Mesenchymal stem cell (in vitro differentiated cells and primary cell): ENCODE measurements at regions not wholly inside any gene's neighbourhood (a gene's known extent, or its start where the extent isn't known, plus 50 kb on each side); places are given as distances from the start of the nearest gene placed in this dataset.

Experiments
- DNase-seq: peaks from one replicate; pipeline ENCODE4 v3.0.0-alpha.2; 2013
- H2AFZ ChIP-seq: one replicate; pipeline ENCODE4 v1.6.1; 2013; ENCODE audit warnings: low read depth, mild to moderate bottlenecking, control low read depth, inconsistent platforms, low read length, moderate library complexity
- H2AK5ac ChIP-seq: 2 replicates; pipeline ENCODE4 v1.6.1; 2013; ENCODE audit warnings: low read length, moderate library complexity, mild to moderate bottlenecking, inconsistent platforms; ENCODE audit not compliant: severe bottlenecking
- H2BK120ac ChIP-seq: one replicate; pipeline ENCODE4 v1.6.1; 2013; ENCODE audit warnings: low read depth, mild to moderate bottlenecking, inconsistent platforms, low read length, moderate library complexity
- H2BK12ac ChIP-seq, 2 experiments: one replicate each; pipeline ENCODE4 v1.6.1; 2013; ENCODE audit warnings: inconsistent platforms in 2 of 2, low read length in 2 of 2, mild to moderate bottlenecking in 2 of 2, moderate library complexity in 2 of 2, control low read depth in 1 of 2
- H2BK15ac ChIP-seq: one replicate; pipeline ENCODE4 v1.6.1; 2013; ENCODE audit warnings: mild to moderate bottlenecking, low read depth, inconsistent platforms; ENCODE audit not compliant: poor library complexity, severe bottlenecking
- H2BK5ac ChIP-seq: 2 replicates; pipeline ENCODE4 v1.6.1; 2013; ENCODE audit warnings: low read depth, mild to moderate bottlenecking, low read length, control low read depth, inconsistent platforms; ENCODE audit not compliant: poor library complexity, severe bottlenecking
- H3K14ac ChIP-seq, 2 experiments: one replicate each; pipeline ENCODE4 v1.6.1; 2013; ENCODE audit warnings: inconsistent platforms in 2 of 2, low read length in 2 of 2, control low read depth in 1 of 2, mild to moderate bottlenecking in 1 of 2, moderate library complexity in 1 of 2
- H3K18ac ChIP-seq, 2 experiments: one replicate each; pipeline ENCODE4 v1.6.1; 2013; ENCODE audit warnings: inconsistent platforms in 2 of 2, low read length in 2 of 2, control low read depth in 1 of 2, low read depth in 1 of 2, mild to moderate bottlenecking in 1 of 2
- H3K23ac ChIP-seq, 2 experiments: one replicate each; pipeline ENCODE4 v1.6.1; 2013; ENCODE audit warnings: inconsistent platforms in 2 of 2, low read length in 2 of 2, mild to moderate bottlenecking in 2 of 2, moderate library complexity in 2 of 2, control low read depth in 1 of 2
- H3K27ac ChIP-seq: 2 replicates; pipeline ENCODE4 v1.5.1; 2013; ENCODE audit warnings: mild to moderate bottlenecking, moderate library complexity, low read length, control low read depth, inconsistent platforms; ENCODE audit not compliant: poor library complexity, severe bottlenecking
- H3K27me3 ChIP-seq, 2 experiments: 2 replicates each; pipeline versions ENCODE4 v1.6.1 to v1.7.0; 2013; ENCODE audit warnings: low read length in 2 of 2, mild to moderate bottlenecking in 2 of 2, moderate library complexity in 2 of 2, control low read depth in 1 of 2, inconsistent platforms in 1 of 2; ENCODE audit not compliant: control insufficient read depth in 1 of 2, insufficient read depth in 1 of 2
- H3K36me3 ChIP-seq, 2 experiments: 2 replicates each; pipeline versions ENCODE4 v1.6.1 to v1.7.0; 2013; ENCODE audit warnings: low read length in 2 of 2, control low read depth in 1 of 2, inconsistent platforms in 1 of 2, low read depth in 1 of 2, mild to moderate bottlenecking in 1 of 2; ENCODE audit not compliant: insufficient read depth in 2 of 2, control insufficient read depth in 1 of 2
- H3K4ac ChIP-seq, 2 experiments: one replicate each; pipeline ENCODE4 v1.6.1; 2013; ENCODE audit warnings: inconsistent platforms in 2 of 2, low read length in 2 of 2, mild to moderate bottlenecking in 2 of 2, moderate library complexity in 2 of 2, control low read depth in 1 of 2, low read depth in 1 of 2
- H3K4me1 ChIP-seq: 2 replicates; pipeline ENCODE4 v1.6.1; 2013; ENCODE audit warnings: low read depth, low read length, control low read depth; ENCODE audit not compliant: control insufficient read depth, insufficient read depth
- H3K4me2 ChIP-seq: 2 replicates; pipeline ENCODE4 v1.6.1; 2013; ENCODE audit warnings: low read length, mild to moderate bottlenecking, inconsistent platforms; ENCODE audit not compliant: poor library complexity, severe bottlenecking
- H3K4me3 ChIP-seq, 2 experiments: 2 replicates each; pipeline versions ENCODE4 v1.5.1 to v1.7.0; 2013; ENCODE audit warnings: low read length in 2 of 2, mild to moderate bottlenecking in 2 of 2, control low read depth in 1 of 2, low read depth in 1 of 2; ENCODE audit not compliant: insufficient read depth in 1 of 2
- H3K79me1 ChIP-seq: replicated peaks from 2 replicates; pipeline ENCODE4 v1.6.1; 2013; ENCODE audit warnings: mild to moderate bottlenecking, control low read depth, low read length, inconsistent platforms; ENCODE audit not compliant: poor library complexity, severe bottlenecking
- H3K9ac ChIP-seq: 2 replicates; pipeline ENCODE4 v1.7.0; 2013; ENCODE audit warnings: mild to moderate bottlenecking, low read length, moderate library complexity
- H3K9me3 ChIP-seq: 2 replicates; pipeline ENCODE4 v1.7.0; 2013; ENCODE audit warnings: mild to moderate bottlenecking, low read length; ENCODE audit not compliant: control insufficient read depth
- H4K8ac ChIP-seq: one replicate; pipeline ENCODE4 v1.6.1; 2013; ENCODE audit warnings: inconsistent platforms, mild to moderate bottlenecking, low read length, moderate library complexity
- H4K91ac ChIP-seq: one replicate; pipeline ENCODE4 v1.6.1; 2013; ENCODE audit warnings: mild to moderate bottlenecking, low read length, inconsistent platforms
- WGBS: methylation state at CpG from one replicate; pipeline ENCODE4 v1.1.7; 2013; ENCODE audit warnings: mixed read lengths; 5-methylcytosine and 5-hydroxymethylcytosine counted together

GRCh38 chr2:236847538-236848263 is 238.0 kb upstream of the COPS8 start:
- Histone ChIP-seq H3K23ac (no peak overlapping the region), H2AFZ (no peak overlapping the region), H3K4me3 (no peak overlapping the region), H3K4me2 (no peak overlapping the region), H3K4ac (no peak overlapping the region), H2BK15ac (no peak overlapping the region), H4K91ac (no peak overlapping the region), H3K27ac (no peak overlapping the region), H3K4me1 (no peaks in the 10 kb centered on the region), H3K27me3 (peaks cover 0 to 29% of the 10 kb centered on the region in 2 experiments), H2BK120ac (no peak overlapping the region), H4K8ac (no peak overlapping the region), H2BK5ac (no peak overlapping the region), H3K9me3 (no peaks in the 10 kb centered on the region), H3K9ac (no peak overlapping the region), H2BK12ac (no peak overlapping the region), H3K79me1 (no peaks in the 10 kb centered on the region), H2AK5ac (no peak overlapping the region), H3K36me3 (no peaks in the 10 kb centered on the region), H3K14ac (no peak overlapping the region), H3K18ac (no peak overlapping the region)
- WGBS: 78% methylated on average over 3 of the region's 3 CpGs
- DNase-seq: no peak

- H2BK15ac ChIP-seq: no peak overlapping the region
- no peak overlapping the region for H2BK120ac ChIP-seq
- H3K27me3 ChIP-seq: peaks cover 0 to 24% of the 10 kb centered on the region in 2 experiments
- no peak overlapping the region for H2AFZ ChIP-seq
- no peak overlapping the region for H3K4ac ChIP-seq
- H2BK5ac ChIP-seq: no peak overlapping the region
- DNase-seq: no peak
- H3K9ac ChIP-seq: no peak overlapping the region
- H3K4me1 ChIP-seq: no peaks in the 10 kb centered on the region
- no peak overlapping the region for H3K18ac ChIP-seq
- no peak overlapping the region for H3K4me3 ChIP-seq
- no peak overlapping the region for H3K23ac ChIP-seq
- no peaks in the 10 kb centered on the region for H3K36me3 ChIP-seq
- no peaks in the 10 kb centered on the region for H3K9me3 ChIP-seq
- H2BK12ac ChIP-seq: no peak overlapping the region
- 78% methylated on average over 11 of the region's 11 CpGs for WGBS
- H3K27ac ChIP-seq: no peak overlapping the region
- H3K14ac ChIP-seq: no peak overlapping the region
- H3K79me1 ChIP-seq: no peaks in the 10 kb centered on the region
- no peak overlapping the region for H4K8ac ChIP-seq
- no peak overlapping the region for H2AK5ac ChIP-seq
- H4K91ac ChIP-seq: no peak overlapping the region
- H3K4me2 ChIP-seq: no peak overlapping the region
Observed at GRCh38 chr2:236848501-236848900, 237.2 kb upstream of the COPS8 start.

- H3K4me3 ChIP-seq: no peak overlapping the region
- no peaks in the 10 kb centered on the region for H3K79me1 ChIP-seq
- no peaks in the 10 kb centered on the region for H3K9me3 ChIP-seq
- no peak overlapping the region for H2BK120ac ChIP-seq
- peaks cover 0 to 18% of the 10 kb centered on the region in 2 experiments for H3K27me3 ChIP-seq
- no peak overlapping the region for H2AK5ac ChIP-seq
- no peak overlapping the region for H3K4me2 ChIP-seq
- H3K23ac ChIP-seq: no peak overlapping the region
- no peak overlapping the region for H3K4ac ChIP-seq
- H2BK5ac ChIP-seq: no peak overlapping the region
- H2AFZ ChIP-seq: no peak overlapping the region
- DNase-seq: no peak
- H3K36me3 ChIP-seq: no peaks in the 10 kb centered on the region
- H3K4me1 ChIP-seq: no peaks in the 10 kb centered on the region
- H3K18ac ChIP-seq: no peak overlapping the region
- H2BK15ac ChIP-seq: no peak overlapping the region
- whole genome bisulfite sequencing: 80% methylated on average over 2 of the region's 2 CpGs
- no peak overlapping the region for H2BK12ac ChIP-seq
- H3K27ac ChIP-seq: no peak overlapping the region
- H4K91ac ChIP-seq: no peak overlapping the region
- H3K9ac ChIP-seq: no peak overlapping the region
- no peak overlapping the region for H3K14ac ChIP-seq
- H4K8ac ChIP-seq: no peak overlapping the region
Observed at GRCh38 chr2:236849508-236849907, 236.2 kb upstream of the COPS8 start.

- 94% methylated on average over 4 of the region's 4 CpGs for WGBS
- no peak overlapping the region for H3K4me2 ChIP-seq
Observed at GRCh38 chr2:236849940-236850339, 235.7 kb upstream of the COPS8 start.

More at GRCh38 chr2:236849940-236850339, 235.7 kb upstream of the COPS8 start:
- no peak overlapping the region for H4K91ac ChIP-seq
- H3K4me3 ChIP-seq: no peak overlapping the region
- no peak overlapping the region for H3K14ac ChIP-seq
- H3K4me1 ChIP-seq: no peaks in the 10 kb centered on the region
- no peak overlapping the region for H2AK5ac ChIP-seq
- no peaks in the 10 kb centered on the region for H3K9me3 ChIP-seq
- H3K27me3 ChIP-seq: peaks cover 0 to 17% of the 10 kb centered on the region in 2 experiments
- H3K27ac ChIP-seq: no peak overlapping the region
- H3K36me3 ChIP-seq: no peaks in the 10 kb centered on the region
- H3K9ac ChIP-seq: no peak overlapping the region
- H3K18ac ChIP-seq: no peak overlapping the region
- H2BK12ac ChIP-seq: no peak overlapping the region
- H3K4ac ChIP-seq: no peak overlapping the region
- H2BK5ac ChIP-seq: no peak overlapping the region
- no peak overlapping the region for H2AFZ ChIP-seq
- H2BK120ac ChIP-seq: no peak overlapping the region
- no peak overlapping the region for H3K23ac ChIP-seq
- no peak for DNase-seq
- H4K8ac ChIP-seq: no peak overlapping the region
- H3K79me1 ChIP-seq: no peaks in the 10 kb centered on the region
- H2BK15ac ChIP-seq: no peak overlapping the region
